ENCODE measurements at regions not wholly inside any gene's neighbourhood (a gene's known extent, or its start where the extent isn't known, plus 50 kb on each side); places are given as distances from the start of the nearest gene placed in this dataset.

GRCh38 chr15:97446138-97446537 lies 514.4 kb upstream of the ARRDC4 start:
- WGBS, 2 donors, result 61 to 69% methylated on average over 3 of the region's 3 CpGs
- intact Hi-C loops (cut with DNase I; ENCODE audit: low total_unique reads), result no loop called here
- DNase-seq (ENCODE audit: low spot score in 2 of 2), result no peak
- H3K4me3 ChIP-seq (ENCODE audit: low read depth, poor library complexity, severe bottlenecking), result peak overlapping the region; percentile 10
- TF ChIP-seq POLR2A (IDR thresholded peaks at IDR 0.05) (no peak), CTCF (IDR thresholded peaks at IDR 0.05) (no peak)

GRCh38 chr15:97456521-97457202 lies 503.8 kb upstream of the ARRDC4 start:
- no peak for TF ChIP-seq CTCF (IDR thresholded peaks at IDR 0.05)
- TF ChIP-seq POLR2A (IDR thresholded peaks at IDR 0.05), result no peak
- 80 to 82% methylated on average over 7 of the region's 7 CpGs for WGBS, 2 donors
- DNase-seq (ENCODE audit: low spot score in 2 of 2), result no peak
- intact Hi-C loops (cut with DNase I; ENCODE audit: low total_unique reads), result no loop called here
- H3K4me3 ChIP-seq (ENCODE audit: low read depth, poor library complexity, severe bottlenecking), result no peak overlapping the region

- H3K4me3 ChIP-seq (ENCODE audit: low read depth, poor library complexity, severe bottlenecking), result no peak overlapping the region
- no peak for DNase-seq (ENCODE audit: low spot score in 2 of 2)
- intact Hi-C loops (cut with DNase I; ENCODE audit: low total_unique reads), result no loop called here
- TF ChIP-seq POLR2A (IDR thresholded peaks at IDR 0.05) (no peak), CTCF (IDR thresholded peaks at IDR 0.05) (no peak)
- 78 to 79% methylated on average over 3 of the region's 3 CpGs for WGBS, 2 donors
Observed at GRCh38 chr15:97457203-97457847, 503.2 kb upstream of the ARRDC4 start.

GRCh38 chr15:97459771-97460170 lies 500.7 kb upstream of the ARRDC4 start:
- TF ChIP-seq CTCF (IDR thresholded peaks at IDR 0.05), result no peak
- no peak for TF ChIP-seq POLR2A (IDR thresholded peaks at IDR 0.05)
- intact Hi-C loops (cut with DNase I; ENCODE audit: low total_unique reads), result no loop called here
- H3K4me3 ChIP-seq (ENCODE audit: low read depth, poor library complexity, severe bottlenecking), result no peak overlapping the region
- no peak for DNase-seq (ENCODE audit: low spot score in 2 of 2)
- WGBS, 2 donors, result 40 to 56% methylated on average over 1 of the region's 1 CpG

GRCh38 chr15:97461226-97461625 lies 499.3 kb upstream of the ARRDC4 start:
- TF ChIP-seq CTCF (IDR thresholded peaks at IDR 0.05), result no peak
- no peak for TF ChIP-seq POLR2A (IDR thresholded peaks at IDR 0.05)
- no peak overlapping the region for H3K4me3 ChIP-seq (ENCODE audit: low read depth, poor library complexity, severe bottlenecking)
- intact Hi-C loops (cut with DNase I; ENCODE audit: low total_unique reads), result no loop called here
- DNase-seq (ENCODE audit: low spot score in 2 of 2), result no peak
- WGBS, 2 donors, result 2 to 9% methylated on average over 1 of the region's 1 CpG
